Activated CD8-positive, alpha-beta memory T cell treated with anti-CD3 and anti-CD28 coated beads for 36 hours (primary cell): ENCODE measurements at regions not wholly inside any gene's neighbourhood (a gene's known extent, or its start where the extent isn't known, plus 50 kb on each side); places are given as distances from the start of the nearest gene placed in this dataset.

Experiments used
- CTCF ChIA-PET: fragments of 350-600 bp; sonication (Branson Sonifier 250); formaldehyde crosslinking; loops from one replicate; lab custom pipeline; 2021; ENCODE audit warnings: antibody characterized with exemption; lab: Charles Lee
- POLR2A ChIA-PET: fragments of 350-600 bp; sonication (Branson Sonifier 250); formaldehyde crosslinking; loops from one replicate; lab custom pipeline; 2021; ENCODE audit warnings: antibody characterized with exemption; lab: Charles Lee

DNA sequence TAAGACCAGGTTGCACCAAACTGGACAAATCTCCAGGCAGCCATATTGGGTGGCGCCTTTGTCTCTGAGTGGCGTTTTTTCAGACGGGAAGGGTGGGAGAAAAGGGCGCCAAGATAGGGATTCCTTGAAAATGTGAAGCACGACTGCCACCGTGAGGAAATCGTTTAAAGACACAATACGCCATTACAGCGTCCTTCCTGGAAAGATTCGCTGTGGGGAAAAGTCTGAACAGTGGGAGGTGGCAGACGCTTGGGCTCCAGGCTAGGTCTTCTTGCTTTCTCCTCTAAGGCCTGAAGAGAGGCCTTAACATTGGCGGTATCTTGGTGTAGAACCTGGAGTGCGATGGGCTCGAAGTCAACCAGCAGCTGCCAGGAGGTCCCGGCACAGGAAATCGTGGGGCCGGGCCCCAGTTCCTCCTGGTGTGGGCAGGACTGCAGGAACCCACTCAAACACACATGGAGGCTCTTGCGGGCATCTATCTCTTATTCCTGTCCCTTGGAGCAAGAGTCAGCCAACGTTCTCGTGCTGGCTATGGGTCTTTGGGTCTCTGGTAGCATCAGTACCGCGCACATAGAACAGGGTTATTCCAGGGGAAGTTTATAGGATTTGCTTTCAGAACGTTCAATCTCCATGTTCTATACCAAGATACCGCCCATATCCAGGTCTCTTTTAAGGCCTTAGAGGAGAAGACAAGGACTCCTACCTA lies 208.8 kb downstream of the OR13H1 start:
- CTCF ChIA-PET, result no interaction called here
- POLR2A ChIA-PET, result no interaction called here

- CTCF ChIA-PET, result no interaction called here
These were observed 218.9 kb downstream of the OR13H1 start for GRCh38 chrX:131762802-131763234.

GRCh38 chrX:131763674-131764073 lies 219.8 kb downstream of the OR13H1 start:
- ChIA-PET CTCF (no interaction called here), POLR2A (no interaction called here)

More at GRCh38 chrX:131762802-131763234, 218.9 kb downstream of the OR13H1 start:
- POLR2A ChIA-PET, result no interaction called here

- ChIA-PET CTCF (no interaction called here), POLR2A (no interaction called here)
These were observed 220.3 kb downstream of the OR13H1 start for GRCh38 chrX:131764216-131764615.

DNA sequence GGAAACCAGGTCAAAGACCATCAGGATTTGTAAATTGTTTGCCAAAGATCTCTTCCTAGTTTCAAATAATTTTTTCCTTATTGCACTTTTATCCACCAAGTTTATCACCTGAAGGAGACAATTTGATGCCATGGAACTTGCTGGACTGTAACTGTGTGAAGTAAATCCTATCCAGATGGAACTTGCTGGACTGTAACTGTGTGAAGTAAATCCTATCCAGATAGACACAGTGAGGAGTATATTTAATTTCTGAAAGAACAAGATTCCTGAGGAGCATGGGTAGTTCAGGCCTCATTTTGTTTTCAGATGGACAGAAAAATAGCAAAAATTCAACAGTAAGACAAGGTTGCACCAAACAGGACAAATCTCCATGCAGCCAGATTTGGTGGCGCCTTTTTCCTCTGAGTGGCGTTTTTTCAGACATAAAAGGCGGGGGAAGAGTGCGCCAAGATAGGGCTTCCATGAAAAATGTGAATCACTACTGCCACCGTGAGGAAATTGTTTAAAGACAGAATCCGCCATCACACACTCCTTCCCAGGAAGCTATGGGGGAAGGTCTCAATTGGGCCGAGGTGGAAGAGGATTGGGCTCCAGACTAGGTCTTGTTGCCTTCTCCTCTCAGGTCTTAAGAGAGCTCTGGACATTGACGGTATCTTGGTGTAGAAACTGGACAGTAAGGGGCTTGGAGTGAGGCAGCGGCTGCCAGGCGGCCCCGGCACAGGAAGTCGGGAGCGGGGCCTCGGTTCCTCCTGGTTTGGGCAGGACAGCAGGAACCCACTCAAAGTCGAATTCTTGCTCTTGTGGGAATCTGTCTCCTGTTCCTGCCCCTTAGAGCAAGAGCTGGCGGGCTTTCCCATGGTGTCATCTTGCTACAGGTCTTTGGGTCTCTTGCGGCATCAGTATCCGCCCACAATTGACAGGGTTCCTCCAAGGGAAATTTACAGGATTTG lies 234.7 kb downstream of the OR13H1 start:
- POLR2A ChIA-PET, result no interaction called here
- CTCF ChIA-PET, result no interaction called here

DNA sequence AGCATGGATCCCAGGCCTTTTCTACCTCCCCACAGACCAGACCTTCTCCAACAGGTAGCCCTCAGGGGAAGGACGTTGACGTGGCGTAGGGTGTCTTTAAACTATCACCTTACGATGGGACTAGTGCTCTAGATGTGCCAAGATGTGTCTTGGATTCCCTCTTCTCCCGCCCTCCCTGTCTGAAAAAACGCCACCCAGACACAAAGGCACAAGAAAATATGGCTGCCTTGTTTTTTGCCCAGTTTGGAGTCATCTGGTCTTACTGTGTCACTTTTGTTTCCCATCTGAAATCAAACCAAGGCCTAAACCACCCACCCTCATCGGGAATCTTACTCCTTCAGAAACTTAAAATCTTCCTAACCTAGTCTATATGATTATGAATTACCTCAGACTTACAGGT lies 235.4 kb downstream of the OR13H1 start:
- ChIA-PET CTCF (no interaction called here), POLR2A (no interaction called here)

- CTCF ChIA-PET, result no interaction called here
- POLR2A ChIA-PET, result no interaction called here
These were observed 235.9 kb downstream of the OR13H1 start for GRCh38 chrX:131779741-131780140.

GRCh38 chrX:131782646-131783045 lies 238.8 kb downstream of the OR13H1 start:
- CTCF ChIA-PET, result no interaction called here
- POLR2A ChIA-PET, result no interaction called here

GRCh38 chrX:131783555-131784308 lies 239.4 kb upstream of the STK26 start:
- CTCF ChIA-PET, result no interaction called here

DNA sequence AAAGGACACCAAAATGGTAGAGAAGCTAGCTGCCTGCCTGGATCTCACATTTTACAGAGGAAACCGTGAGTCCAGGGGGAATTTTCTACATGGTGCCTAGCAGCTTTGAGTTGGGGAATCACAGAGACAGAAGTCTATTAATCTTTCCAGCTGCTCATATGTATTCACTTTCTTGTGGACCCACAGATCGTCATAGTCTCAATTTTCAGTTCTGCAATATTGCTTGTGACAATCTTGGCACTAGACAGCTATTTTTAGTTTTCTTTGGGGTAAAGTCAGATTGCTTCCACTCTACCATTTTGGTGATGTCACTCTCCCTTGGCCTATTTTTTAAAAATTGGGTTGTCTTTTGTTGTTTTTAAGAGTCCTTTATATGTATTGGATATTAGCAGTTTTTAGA lies 233.4 kb upstream of the STK26 start:
- POLR2A ChIA-PET, result no interaction called here

More at GRCh38 chrX:131783555-131784308, 239.4 kb upstream of the STK26 start:
- POLR2A ChIA-PET, result no interaction called here

GRCh38 chrX:131791608-131792355 lies 231.3 kb upstream of the STK26 start:
- CTCF ChIA-PET, result no interaction called here
- POLR2A ChIA-PET, result no interaction called here

More for the DNA sequence above, 233.4 kb upstream of the STK26 start:
- CTCF ChIA-PET, result no interaction called here

DNA sequence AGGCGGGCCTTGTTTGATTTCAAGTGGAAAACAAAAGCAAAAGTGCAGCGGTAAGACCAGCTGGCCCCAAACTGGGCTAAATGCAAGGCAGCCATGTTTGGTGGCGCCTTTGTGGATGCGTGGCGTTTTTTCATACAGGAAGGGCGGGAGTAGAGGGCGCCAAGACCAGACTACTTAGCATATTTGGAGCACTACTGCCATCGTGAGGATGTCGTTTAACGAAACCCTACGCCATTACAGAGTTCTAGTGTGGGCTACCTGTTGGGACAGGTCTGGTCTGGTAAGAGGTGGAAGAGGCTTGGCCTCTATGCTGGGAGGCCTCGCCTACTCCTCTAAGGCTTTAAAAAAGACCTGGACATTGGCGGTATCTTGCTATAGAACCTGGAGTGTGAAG lies 230.7 kb upstream of the STK26 start:
- ChIA-PET POLR2A (no interaction called here), CTCF (no interaction called here)

DNA sequence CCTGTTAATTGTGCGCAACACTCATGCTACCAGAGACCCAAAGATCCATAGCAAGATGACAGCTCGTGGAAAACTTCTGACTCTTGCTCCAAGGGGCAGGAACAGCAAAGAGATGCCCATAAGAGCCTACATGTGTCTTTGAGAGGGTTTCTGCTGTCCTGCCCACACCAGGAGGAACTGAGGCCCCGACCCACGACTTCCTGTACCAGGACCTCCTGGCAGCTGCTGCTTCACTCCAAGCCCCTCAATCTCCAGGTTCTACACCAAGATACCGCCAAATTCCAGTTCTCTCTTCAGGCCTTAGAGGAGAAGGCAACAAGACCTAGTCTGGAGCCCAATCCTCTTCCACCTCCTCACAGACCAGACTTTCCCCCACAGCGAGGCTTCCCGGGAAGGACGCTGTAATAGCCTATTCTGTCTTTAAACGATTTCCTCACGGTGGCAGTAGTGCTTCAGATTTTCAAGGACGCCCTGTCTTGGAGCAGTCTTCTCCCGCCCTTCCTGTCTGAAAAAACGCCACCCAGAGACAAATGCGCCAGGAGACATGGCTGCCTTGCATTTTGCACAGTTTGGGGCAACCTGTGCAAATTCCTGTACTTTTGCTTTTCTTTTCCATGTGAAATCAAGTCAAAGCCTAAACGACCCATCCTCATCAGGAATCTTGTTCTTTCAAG lies 230.2 kb upstream of the STK26 start:
- CTCF ChIA-PET, result no interaction called here
- POLR2A ChIA-PET, result no interaction called here

- POLR2A ChIA-PET, result no interaction called here
- CTCF ChIA-PET, result no interaction called here
These were observed 227.5 kb upstream of the STK26 start for GRCh38 chrX:131795442-131796229.

DNA sequence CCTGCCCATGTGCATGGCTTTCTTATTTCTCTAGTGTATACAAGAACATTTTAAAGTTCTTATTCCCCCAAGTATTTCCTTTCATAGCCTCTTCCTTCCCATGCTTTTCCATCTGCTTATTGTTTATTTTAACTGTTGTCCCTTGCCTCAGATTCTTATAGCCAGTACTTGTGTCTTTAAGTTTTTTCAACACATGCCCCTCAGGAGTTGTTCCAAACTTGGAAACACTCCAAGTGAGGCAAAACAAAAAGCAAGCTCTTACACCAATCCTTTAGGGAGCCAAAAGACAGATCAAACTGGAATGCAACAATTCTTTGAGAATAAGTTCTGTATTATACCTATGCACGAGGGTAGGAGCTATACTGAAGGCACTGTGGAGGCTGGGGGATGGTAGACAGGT lies 222.0 kb upstream of the STK26 start:
- POLR2A ChIA-PET, result no interaction called here
- CTCF ChIA-PET, result no interaction called here

GRCh38 chrX:131801911-131802310 lies 221.2 kb upstream of the STK26 start:
- POLR2A ChIA-PET, result interaction anchor here (0.6 kb wide), 1 partner anchor 17 kb away, joined by 4 read pairs; no protein-coding TSS in a partner anchor
- CTCF ChIA-PET, result interaction anchor here (0.6 kb wide), 1 partner anchor 14 kb away, joined by 3 read pairs; no protein-coding TSS in a partner anchor

GRCh38 chrX:131802836-131803626 lies 220.1 kb upstream of the STK26 start:
- CTCF ChIA-PET, result interaction anchor here (0.6 kb wide), 1 partner anchor 9 kb away, joined by 3 read pairs; no protein-coding TSS in a partner anchor
- POLR2A ChIA-PET, result no interaction called here
